Calu3 (cell line): ENCODE measurements at regions not wholly inside any gene's neighbourhood (a gene's known extent, or its start where the extent isn't known, plus 50 kb on each side); places are given as distances from the start of the nearest gene placed in this dataset.

Experiments
- BruUV-seq: library from RNA; stranded (reverse); fragments of 400-500 nt; replicated peaks from 2 replicates; lab custom pipeline; 2021; lab: Mats Ljungman, UMichigan
- CTCF ChIA-PET: fragments of 300-600 bp; sonication (Branson Sonifier 250); formaldehyde crosslinking; loops from one replicate; lab custom pipeline; 2022; ENCODE audit warnings: antibody characterized with exemption; lab: Charles Lee
- DNase-seq: peaks from one replicate; pipeline ENCODE4 v3.0.0; 2022
- H3K27ac Mint-ChIP-seq: one replicate; pipeline ENCODE4 v1.8.0; 2022; ENCODE audit warnings: mixed read lengths; ENCODE audit not compliant: unreplicated experiment
- H3K27me3 Mint-ChIP-seq: one replicate; pipeline ENCODE4 v1.8.0; 2022; ENCODE audit warnings: mixed read lengths; ENCODE audit not compliant: unreplicated experiment
- H3K36me3 Mint-ChIP-seq: one replicate; pipeline ENCODE4 v1.8.0; 2022; ENCODE audit warnings: mild to moderate bottlenecking, moderate library complexity, mixed read lengths; ENCODE audit not compliant: insufficient read depth, unreplicated experiment
- H3K4me1 Mint-ChIP-seq: one replicate; pipeline ENCODE4 v1.8.0; 2022; ENCODE audit warnings: mild to moderate bottlenecking, low read depth, mixed read lengths; ENCODE audit not compliant: unreplicated experiment
- H3K4me3 Mint-ChIP-seq: one replicate; pipeline ENCODE4 v1.8.0; 2022; ENCODE audit warnings: mild to moderate bottlenecking, low read depth, moderate library complexity, mixed read lengths; ENCODE audit not compliant: unreplicated experiment
- H3K9me3 Mint-ChIP-seq: one replicate; pipeline ENCODE4 v1.8.0; 2022; ENCODE audit warnings: low read depth, mixed read lengths; ENCODE audit not compliant: unreplicated experiment
- CTCF ChIP-seq: fragments of 200-600 bp; IDR thresholded peaks from one replicate; pipeline ENCODE4 v1.8.0; 2022; ENCODE audit warnings: antibody characterized with exemption; ENCODE audit not compliant: unreplicated experiment
- intact Hi-C: fragments of 100-400 bp; cut with micrococcal nuclease; formaldehyde crosslinking; loops from one replicate; pipeline ENCODE4 v1.10.0; 2022; ENCODE audit not compliant: unreplicated experiment

- H3K4me1 Mint-ChIP-seq = no peaks in the 10 kb centered on the region
- H3K27me3 Mint-ChIP-seq = no peaks in the 10 kb centered on the region
- no peaks in the 10 kb centered on the region for H3K36me3 Mint-ChIP-seq
- no peak for DNase-seq
- H3K9me3 Mint-ChIP-seq = no peaks in the 10 kb centered on the region
- intact Hi-C loops = loop anchor here (5.0 to 10.0 kb wide), 4 partner anchors 125 to 1178 kb away; no protein-coding TSS in a partner anchor
- no TSS peak for BruUV-seq
- no peak overlapping the region for H3K27ac Mint-ChIP-seq
- CTCF ChIA-PET = interaction anchor here (0.6 kb wide), 1 partner anchor 129 kb away, joined by 3 read pairs; no protein-coding TSS in a partner anchor
- no peak overlapping the region for H3K4me3 Mint-ChIP-seq
- TF ChIP-seq CTCF = no peak
Measured at GRCh38 chr3:8112587-8112986, 389.0 kb upstream of the LMCD1 start.

- CTCF ChIA-PET = interaction anchor here (0.7 kb wide), 1 partner anchor 10 kb away, joined by 4 read pairs; no protein-coding TSS in a partner anchor
- intact Hi-C loops = loop anchor here (5.0 to 10.0 kb wide), 4 partner anchors 124 to 1179 kb away; no protein-coding TSS in a partner anchor
- DNase-seq = no peak
Measured at GRCh38 chr3:8113626-8114025, 388.0 kb upstream of the LMCD1 start.

GRCh38 chr3:8128686-8129085 lies 372.9 kb upstream of the LMCD1 start:
- Mint-ChIP-seq H3K4me3 (no peak overlapping the region), H3K27me3 (no peaks in the 10 kb centered on the region), H3K27ac (no peak overlapping the region), H3K36me3 (no peaks in the 10 kb centered on the region), H3K4me1 (no peaks in the 10 kb centered on the region), H3K9me3 (no peaks in the 10 kb centered on the region)
- CTCF ChIA-PET = no interaction called here
- no TSS peak for BruUV-seq
- DNase-seq = no peak
- no peak for TF ChIP-seq CTCF
- intact Hi-C loops = no loop called here

More at GRCh38 chr3:8113626-8114025, 388.0 kb upstream of the LMCD1 start:
- no peaks in the 10 kb centered on the region for H3K4me1 Mint-ChIP-seq
- BruUV-seq = no TSS peak
- no peak overlapping the region for H3K27ac Mint-ChIP-seq
- no peaks in the 10 kb centered on the region for H3K9me3 Mint-ChIP-seq
- no peak overlapping the region for H3K4me3 Mint-ChIP-seq
- no peaks in the 10 kb centered on the region for H3K36me3 Mint-ChIP-seq
- no peaks in the 10 kb centered on the region for H3K27me3 Mint-ChIP-seq
- no peak for TF ChIP-seq CTCF

GRCh38 chr3:8136553-8136952 lies 365.1 kb upstream of the LMCD1 start:
- Mint-ChIP-seq H3K36me3 (no peaks in the 10 kb centered on the region), H3K4me1 (no peaks in the 10 kb centered on the region), H3K4me3 (no peak overlapping the region), H3K27me3 (no peaks in the 10 kb centered on the region), H3K27ac (no peak overlapping the region), H3K9me3 (no peaks in the 10 kb centered on the region)
- DNase-seq = no peak
- CTCF ChIA-PET = no interaction called here
- no peak for TF ChIP-seq CTCF
- intact Hi-C loops = no loop called here
- BruUV-seq = no TSS peak
